GM12878 (cell line): ENCODE measurements at regions not wholly inside any gene's neighbourhood (a gene's known extent, or its start where the extent isn't known, plus 50 kb on each side); places are given as distances from the start of the nearest gene placed in this dataset.

Experiments used
- ATAC-seq: fragments of 200-7000 bp; cut with Tn5 transposase; 3 replicates; pipeline ENCODE4 v1.9.1; 2020; ENCODE audit warnings: mild to moderate bottlenecking, moderate library complexity
- BruUV-seq: library from RNA; stranded (reverse); fragments of 400-500 nt; replicated peaks from 2 replicates; lab custom pipeline; 2021; lab: Mats Ljungman, UMichigan
- CTCF ChIA-PET: fragments of 300-600 bp; sonication (Branson Sonifier 250); formaldehyde crosslinking; extraction: SDS; loops from one replicate; lab custom pipeline; 2021; ENCODE audit warnings: inconsistent platforms; lab: Yijun Ruan, JAX
- POLR2A ChIA-PET: fragments of 350-600 bp; formaldehyde crosslinking; extraction: SDS; loops from one replicate; lab custom pipeline; 2021; ENCODE audit warnings: inconsistent platforms; lab: Charles Lee
- RAD21 ChIA-PET: fragments of 300-600 bp; sonication (Branson Sonifier 250); formaldehyde crosslinking; loops from one replicate; lab custom pipeline; 2023; ENCODE audit warnings: antibody characterized with exemption; ENCODE audit not compliant: unreplicated experiment; lab: Charles Lee
- SMC1A ChIA-PET: fragments of 300-600 bp; sonication (Branson Sonifier 250); formaldehyde crosslinking; loops from one replicate; lab custom pipeline; 2023; ENCODE audit not compliant: unreplicated experiment, uncharacterized antibody; lab: Charles Lee
- DNase-seq: peaks from one replicate; pipeline ENCODE4 v3.0.0-alpha.2; 2011; ENCODE audit warnings: low read depth, low spot score
- FAIRE-seq: peaks from 3 replicates; lab custom pipeline; 2011; peaks lifted over from hg19 to GRCh38; lab: Jason Lieb, UNC
- H2AFZ ChIP-seq: 2 replicates; pipeline ENCODE4 v1.6.0; 2011; ENCODE audit warnings: low read depth, low read length, control low read depth; ENCODE audit not compliant: control insufficient read depth
- H3K27ac ChIP-seq: 2 replicates; pipeline ENCODE4 v1.5.1; 2011; ENCODE audit warnings: control low read depth; ENCODE audit not compliant: control insufficient read depth, insufficient read depth
- H3K27me3 ChIP-seq, 2 experiments: replicated peaks in 1 of 2; 2 replicates each; pipeline versions ENCODE4 v1.6.0 to v1.6.1; 2011; ENCODE audit warnings: low read length in 1 of 2; ENCODE audit not compliant: control insufficient read depth in 2 of 2, insufficient read depth in 2 of 2
- H3K36me3 ChIP-seq, 2 experiments: 2 replicates each; pipeline ENCODE4 v1.5.1; 2011; ENCODE audit warnings: low read length in 1 of 2; ENCODE audit not compliant: control insufficient read depth in 2 of 2, insufficient read depth in 2 of 2
- H3K4me1 ChIP-seq: 2 replicates; pipeline ENCODE4 v1.6.1; 2011; ENCODE audit warnings: mild to moderate bottlenecking, low read length, moderate library complexity, mixed read lengths; ENCODE audit not compliant: control insufficient read depth, insufficient read depth
- H3K4me2 ChIP-seq: 2 replicates; pipeline ENCODE4 v1.6.0; 2011; ENCODE audit warnings: control low read depth; ENCODE audit not compliant: control insufficient read depth, insufficient read depth
- H3K4me3 ChIP-seq: fragments of 200-600 bp; sonication (generic); 2 replicates; pipeline ENCODE4 v1.5.1; 2016
- H3K79me2 ChIP-seq: 2 replicates; pipeline ENCODE4 v1.6.0; 2011; ENCODE audit warnings: low read length; ENCODE audit not compliant: control insufficient read depth, insufficient read depth
- H3K9ac ChIP-seq: 2 replicates; pipeline ENCODE4 v1.8.0; 2011; ENCODE audit warnings: low read length, control low read depth, mixed read lengths; ENCODE audit not compliant: control insufficient read depth, insufficient read depth
- H3K9me3 ChIP-seq: replicated peaks from 3 replicates; pipeline ENCODE4 v1.5.1; 2011; ENCODE audit warnings: mild to moderate bottlenecking, low read length; ENCODE audit not compliant: control insufficient read depth, insufficient read depth
- H4K20me1 ChIP-seq: 2 replicates; pipeline ENCODE4 v1.6.0; 2011; ENCODE audit not compliant: control insufficient read depth, insufficient read depth
- BHLHE40 ChIP-seq, 2 experiments: fragments of 450-650 bp in 1 of 2; IDR thresholded peaks; 2 replicates each; pipeline ENCODE4 v1.6.1; 2011 to 2017; ENCODE audit warnings: low read depth in 2 of 2, borderline replicate concordance in 1 of 2, improper control_type of control experiment in 1 of 2, low read length in 1 of 2, mild to moderate bottlenecking in 1 of 2
- BMI1 ChIP-seq: fragments of 450-650 bp; IDR thresholded peaks from 2 replicates; pipeline ENCODE4 v1.6.1; 2016; ENCODE audit warnings: mild to moderate bottlenecking, moderate library complexity, borderline replicate concordance
- CREB1 ChIP-seq: IDR thresholded peaks from 2 replicates; pipeline ENCODE4 v1.6.1; 2012; ENCODE audit warnings: low read depth, mild to moderate bottlenecking, inconsistent platforms
- CREM ChIP-seq: IDR thresholded peaks from 2 replicates; pipeline ENCODE4 v1.6.1; 2014; ENCODE audit warnings: antibody characterized with exemption, low read depth
- JUNB ChIP-seq: IDR thresholded peaks from 2 replicates; pipeline ENCODE4 v1.6.1; 2016; ENCODE audit warnings: antibody characterized with exemption, mild to moderate bottlenecking
- KDM1A ChIP-seq: fragments of 200-600 bp; sonication (generic); IDR thresholded peaks from 2 replicates; pipeline ENCODE4 v1.6.1; 2016; ENCODE audit warnings: borderline replicate concordance
- TARDBP ChIP-seq: IDR thresholded peaks from 2 replicates; pipeline ENCODE4 v1.6.1; 2016; ENCODE audit warnings: borderline replicate concordance
- ZNF384 ChIP-seq: IDR thresholded peaks from 2 replicates; pipeline ENCODE4 v1.6.1; 2012; ENCODE audit warnings: low read depth, mild to moderate bottlenecking, low read length, improper control_type of control experiment, borderline replicate concordance
- WGBS: methylation state at CpG from one replicate; pipeline ENCODE4 v1.1.6; 2016; ENCODE audit warnings: low lambda C conversion rate; ENCODE audit not compliant: insufficient replicate concordance, insufficient coverage; ENCODE audit errors: missing lambda C conversion rate; 5-methylcytosine and 5-hydroxymethylcytosine counted together
- in situ Hi-C: fragments of 300-500 bp; cut with MboI; formaldehyde crosslinking; loops from 9 replicates; pipeline ENCODE4 v1.14.3; 2018; ENCODE audit warnings: mixed read lengths
- intact Hi-C: fragments of 100-400 bp; cut with micrococcal nuclease; formaldehyde crosslinking; loops from one replicate; pipeline ENCODE4 v1.14.2; 2022; ENCODE audit not compliant: unreplicated experiment
- TF ChIP-seq, protein P1 (sequence below): fragments of 450-650 bp; conservative IDR thresholded peaks from 2 replicates; pipeline ENCODE4 v1.6.1; 2017; ENCODE audit warnings: mild to moderate bottlenecking, moderate library complexity
- TF ChIP-seq, protein P2 (sequence below): IDR thresholded peaks from 2 replicates; pipeline ENCODE4 v1.6.1; 2012; ENCODE audit warnings: low read depth, low read length, improper control_type of control experiment
- TF ChIP-seq, protein P3 (sequence below): IDR thresholded peaks from 2 replicates; pipeline ENCODE4 v1.6.1; 2012; ENCODE audit warnings: low read depth, low read length, improper control_type of control experiment

DNA sequence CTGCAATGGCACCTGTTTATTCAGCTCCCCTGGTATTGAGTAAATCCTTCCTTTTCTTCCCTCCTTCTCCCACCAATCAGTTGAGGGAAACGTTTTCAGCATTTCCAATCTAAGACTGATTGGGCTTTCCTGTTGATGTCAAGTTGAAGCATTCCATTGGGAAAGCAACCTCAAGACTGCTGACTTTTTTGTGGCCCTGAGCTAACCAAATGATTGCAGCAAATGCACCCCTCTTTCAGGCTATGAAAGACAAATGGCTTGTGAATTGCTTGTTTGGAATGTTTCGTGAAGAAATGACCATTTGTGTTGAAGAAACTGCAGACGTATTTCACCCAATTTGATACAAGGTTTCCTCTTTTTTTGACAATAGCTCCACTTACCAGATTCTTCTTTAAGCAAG is 303.5 kb downstream of the EPHA4 start:
- RAD21 ChIA-PET, result interaction anchor here (0.7 kb wide), 1 partner anchor 175 kb away, joined by 3 read pairs; no protein-coding TSS in a partner anchor
- no peak overlapping the region for H3K9ac ChIP-seq
- no peaks in the 10 kb centered on the region for H3K27me3 ChIP-seq
- DNase-seq, result no peak
- H3K9me3 ChIP-seq, result no peaks in the 10 kb centered on the region
- H3K79me2 ChIP-seq, result no peaks in the 10 kb centered on the region
- in situ Hi-C loops, result no loop called here
- FAIRE-seq, result no peak
- 9% methylated on average over 3 of the region's 3 CpGs for WGBS
- SMC1A ChIA-PET, result interaction anchor here (2.3 kb wide), 1 partner anchor 14 kb away, joined by 8 read pairs; no protein-coding TSS in a partner anchor
- no peak overlapping the region for H3K4me3 ChIP-seq
- H3K27ac ChIP-seq, result no peak overlapping the region
- ATAC-seq, result no peak
- no TSS peak for BruUV-seq
- intact Hi-C loops, result no loop called here
- TF ChIP-seq KDM1A, result no peak
- TF ChIP-seq JUNB, result no peak
- TF ChIP-seq, protein P1, sequence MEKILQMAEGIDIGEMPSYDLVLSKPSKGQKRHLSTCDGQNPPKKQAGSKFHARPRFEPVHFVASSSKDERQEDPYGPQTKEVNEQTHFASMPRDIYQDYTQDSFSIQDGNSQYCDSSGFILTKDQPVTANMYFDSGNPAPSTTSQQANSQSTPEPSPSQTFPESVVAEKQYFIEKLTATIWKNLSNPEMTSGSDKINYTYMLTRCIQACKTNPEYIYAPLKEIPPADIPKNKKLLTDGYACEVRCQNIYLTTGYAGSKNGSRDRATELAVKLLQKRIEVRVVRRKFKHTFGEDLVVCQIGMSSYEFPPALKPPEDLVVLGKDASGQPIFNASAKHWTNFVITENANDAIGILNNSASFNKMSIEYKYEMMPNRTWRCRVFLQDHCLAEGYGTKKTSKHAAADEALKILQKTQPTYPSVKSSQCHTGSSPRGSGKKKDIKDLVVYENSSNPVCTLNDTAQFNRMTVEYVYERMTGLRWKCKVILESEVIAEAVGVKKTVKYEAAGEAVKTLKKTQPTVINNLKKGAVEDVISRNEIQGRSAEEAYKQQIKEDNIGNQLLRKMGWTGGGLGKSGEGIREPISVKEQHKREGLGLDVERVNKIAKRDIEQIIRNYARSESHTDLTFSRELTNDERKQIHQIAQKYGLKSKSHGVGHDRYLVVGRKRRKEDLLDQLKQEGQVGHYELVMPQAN, result no peak
- H3K4me1 ChIP-seq, result no peaks in the 10 kb centered on the region
- H3K36me3 ChIP-seq, result no peaks in the 10 kb centered on the region
- H4K20me1 ChIP-seq, result no peaks in the 10 kb centered on the region
- POLR2A ChIA-PET, result no interaction called here
- CTCF ChIA-PET, result no interaction called here
- H2AFZ ChIP-seq, result no peak overlapping the region
- H3K4me2 ChIP-seq, result no peak overlapping the region

DNA sequence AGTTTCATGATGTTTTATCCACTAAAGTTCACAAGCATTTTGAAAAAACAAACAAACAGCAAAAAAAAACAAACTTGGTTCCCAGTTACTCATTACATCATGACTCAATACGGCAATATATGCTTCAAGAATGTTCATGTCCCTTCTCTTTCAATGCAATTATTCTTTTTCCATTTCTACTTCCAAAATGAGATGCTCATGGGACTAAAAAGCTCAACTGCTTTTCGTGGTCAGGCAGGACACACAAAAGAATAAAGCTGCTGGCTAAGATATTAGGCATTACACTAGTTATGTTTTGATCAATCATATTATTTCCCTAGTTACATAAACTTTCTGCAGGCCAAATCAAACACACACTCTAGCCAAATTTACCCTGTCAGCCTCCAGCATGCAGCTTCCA is 301.3 kb downstream of the EPHA4 start:
- SMC1A ChIA-PET, result interaction anchor here (1.7 kb wide), 1 partner anchor 15 kb away, joined by 6 read pairs; no protein-coding TSS in a partner anchor
- H3K27me3 ChIP-seq, result no peaks in the 10 kb centered on the region
- TF ChIP-seq TARDBP (no peak), CREB1 (no peak), BHLHE40 (IDR thresholded peaks at IDR 0.05; ENCODE audit: borderline replicate concordance in 1 of 2, low read depth in 2 of 2, low read length in 1 of 2) (no peak), BMI1 (no peak), CREM (no peak), ZNF384 (no peak)
- TF ChIP-seq, protein P2, sequence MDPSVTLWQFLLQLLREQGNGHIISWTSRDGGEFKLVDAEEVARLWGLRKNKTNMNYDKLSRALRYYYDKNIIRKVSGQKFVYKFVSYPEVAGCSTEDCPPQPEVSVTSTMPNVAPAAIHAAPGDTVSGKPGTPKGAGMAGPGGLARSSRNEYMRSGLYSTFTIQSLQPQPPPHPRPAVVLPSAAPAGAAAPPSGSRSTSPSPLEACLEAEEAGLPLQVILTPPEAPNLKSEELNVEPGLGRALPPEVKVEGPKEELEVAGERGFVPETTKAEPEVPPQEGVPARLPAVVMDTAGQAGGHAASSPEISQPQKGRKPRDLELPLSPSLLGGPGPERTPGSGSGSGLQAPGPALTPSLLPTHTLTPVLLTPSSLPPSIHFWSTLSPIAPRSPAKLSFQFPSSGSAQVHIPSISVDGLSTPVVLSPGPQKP, result no peak
- TF ChIP-seq, protein P3, sequence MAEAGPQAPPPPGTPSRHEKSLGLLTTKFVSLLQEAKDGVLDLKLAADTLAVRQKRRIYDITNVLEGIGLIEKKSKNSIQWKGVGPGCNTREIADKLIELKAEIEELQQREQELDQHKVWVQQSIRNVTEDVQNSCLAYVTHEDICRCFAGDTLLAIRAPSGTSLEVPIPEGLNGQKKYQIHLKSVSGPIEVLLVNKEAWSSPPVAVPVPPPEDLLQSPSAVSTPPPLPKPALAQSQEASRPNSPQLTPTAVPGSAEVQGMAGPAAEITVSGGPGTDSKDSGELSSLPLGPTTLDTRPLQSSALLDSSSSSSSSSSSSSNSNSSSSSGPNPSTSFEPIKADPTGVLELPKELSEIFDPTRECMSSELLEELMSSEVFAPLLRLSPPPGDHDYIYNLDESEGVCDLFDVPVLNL, result no peak
- H2AFZ ChIP-seq, result no peak overlapping the region
- no peaks in the 10 kb centered on the region for H3K36me3 ChIP-seq
- POLR2A ChIA-PET, result no interaction called here
- no peaks in the 10 kb centered on the region for H4K20me1 ChIP-seq
- 3% methylated on average over 2 of the region's 2 CpGs for WGBS
- no peak overlapping the region for H3K9ac ChIP-seq
- ATAC-seq, result no peak
- RAD21 ChIA-PET, result no interaction called here
- CTCF ChIA-PET, result no interaction called here
- no peaks in the 10 kb centered on the region for H3K9me3 ChIP-seq
- no peak overlapping the region for H3K4me2 ChIP-seq
- H3K4me1 ChIP-seq, result no peaks in the 10 kb centered on the region
- intact Hi-C loops, result no loop called here
- no peaks in the 10 kb centered on the region for H3K79me2 ChIP-seq
- no peak for FAIRE-seq
- BruUV-seq, result no TSS peak
- DNase-seq, result no peak
- no peak overlapping the region for H3K4me3 ChIP-seq
- in situ Hi-C loops, result no loop called here
- no peak overlapping the region for H3K27ac ChIP-seq
